Gastroesophageal sphincter (tissue), 4 donors: ENCODE measurements at regions not wholly inside any gene's neighbourhood (a gene's known extent, or its start where the extent isn't known, plus 50 kb on each side); places are given as distances from the start of the nearest gene placed in this dataset.

Experiments used
- ATAC-seq: fragments of 150-250 bp; one replicate; pipeline ENCODE4 v1.9.1; 2016; ENCODE audit warnings: mild to moderate bottlenecking, moderate library complexity
- H3K27ac ChIP-seq, 4 donors: fragments of 200-600 bp; sonication (generic) in 3 of 4; 1 replicate in 3 of 4; 2 replicates in 1 of 4; pipeline ENCODE4 v1.5.1; 2016 to 2019
- H3K27me3 ChIP-seq: fragments of 200-600 bp; sonication (generic); one replicate; pipeline ENCODE4 v1.5.1; 2019
- H3K36me3 ChIP-seq, 2 donors: fragments of 200-600 bp; sonication (generic); one replicate each; pipeline ENCODE4 v1.5.1; 2019; ENCODE audit warnings: control low read depth in 1 of 2
- H3K4me1 ChIP-seq, 3 donors: fragments of 200-600 bp; sonication (generic); 1 replicate in 2 of 3; 2 replicates in 1 of 3; pipeline ENCODE4 v1.5.1; 2016 to 2019; ENCODE audit warnings: control low read depth in 2 of 3
- H3K4me3 ChIP-seq, 2 donors: fragments of 200-600 bp; sonication (generic); one replicate each; pipeline ENCODE4 v1.5.1; 2019; ENCODE audit warnings: mild to moderate bottlenecking in 1 of 2, moderate library complexity in 1 of 2
- H3K9me3 ChIP-seq, 3 donors: fragments of 200-600 bp; sonication (generic); one replicate each; pipeline ENCODE4 v1.5.1; 2017 to 2019; ENCODE audit warnings: control low read depth in 2 of 3
- EP300 ChIP-seq: sonication (generic); formaldehyde crosslinking; IDR thresholded peaks from one replicate; pipeline ENCODE4 v1.6.1; 2017; ENCODE audit warnings: antibody characterized with exemption, mild to moderate bottlenecking
- POLR2A ChIP-seq, 2 donors: fragments of 450-650 bp; IDR thresholded peaks; one replicate each; pipeline ENCODE4 v1.6.1; 2017; ENCODE audit warnings: antibody characterized with exemption in 2 of 2, mild to moderate bottlenecking in 2 of 2, moderate library complexity in 1 of 2
- POLR2AphosphoS5 ChIP-seq: sonication (generic); formaldehyde crosslinking; IDR thresholded peaks from one replicate; pipeline ENCODE4 v1.6.1; 2017; ENCODE audit warnings: antibody characterized with exemption
- WGBS, 2 donors: methylation state at CpG; one replicate each; pipeline ENCODE4 v1.1.5; 2018; ENCODE audit warnings: low coverage in 1 of 2; 5-methylcytosine and 5-hydroxymethylcytosine counted together
- TF ChIP-seq, protein P1 (sequence below), 4 experiments: fragments of 200-600 bp in 2 of 4; fragments of 450-650 bp in 2 of 4; sonication (generic) in 1 of 4; IDR thresholded peaks; one replicate each; pipeline ENCODE4 v1.5.1; 2017 to 2019; ENCODE audit warnings: antibody characterized with exemption in 4 of 4, mild to moderate bottlenecking in 2 of 4, moderate library complexity in 2 of 4

DNA sequence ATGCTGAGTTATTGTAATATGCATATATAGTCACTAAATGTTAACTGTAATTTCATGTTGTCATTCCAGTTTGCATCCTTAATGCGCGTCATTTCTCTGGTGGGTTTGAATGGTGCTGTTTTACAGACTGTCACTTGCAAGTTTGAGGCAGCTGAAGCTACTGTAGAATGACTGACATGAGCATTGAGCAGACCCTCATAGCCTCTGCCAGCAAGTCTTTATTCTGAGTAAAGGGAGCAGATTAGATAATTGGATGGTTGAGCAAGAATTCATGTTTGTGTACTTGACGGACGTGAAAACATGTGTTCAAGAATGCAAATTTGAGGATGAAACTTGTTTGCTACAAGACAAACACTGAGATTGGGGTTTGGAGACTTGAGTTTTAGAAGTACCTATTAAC lies 854.8 kb upstream of the KLHL29 start:
- Histone ChIP-seq H3K27me3 (no peaks in the 10 kb centered on the region), H3K36me3 (no peaks in the 10 kb centered on the region), H3K4me3 (no peak overlapping the region), H3K4me1 (no peaks in the 10 kb centered on the region), H3K9me3 (no peaks in the 10 kb centered on the region), H3K27ac (no peak overlapping the region)
- 91 to 94% methylated on average over 4 of the region's 4 CpGs for WGBS, 2 donors
- no peak for ATAC-seq
- no peak for TF ChIP-seq POLR2A (IDR thresholded peaks at IDR 0.05)
- no peak for TF ChIP-seq POLR2AphosphoS5
- TF ChIP-seq, protein P1, sequence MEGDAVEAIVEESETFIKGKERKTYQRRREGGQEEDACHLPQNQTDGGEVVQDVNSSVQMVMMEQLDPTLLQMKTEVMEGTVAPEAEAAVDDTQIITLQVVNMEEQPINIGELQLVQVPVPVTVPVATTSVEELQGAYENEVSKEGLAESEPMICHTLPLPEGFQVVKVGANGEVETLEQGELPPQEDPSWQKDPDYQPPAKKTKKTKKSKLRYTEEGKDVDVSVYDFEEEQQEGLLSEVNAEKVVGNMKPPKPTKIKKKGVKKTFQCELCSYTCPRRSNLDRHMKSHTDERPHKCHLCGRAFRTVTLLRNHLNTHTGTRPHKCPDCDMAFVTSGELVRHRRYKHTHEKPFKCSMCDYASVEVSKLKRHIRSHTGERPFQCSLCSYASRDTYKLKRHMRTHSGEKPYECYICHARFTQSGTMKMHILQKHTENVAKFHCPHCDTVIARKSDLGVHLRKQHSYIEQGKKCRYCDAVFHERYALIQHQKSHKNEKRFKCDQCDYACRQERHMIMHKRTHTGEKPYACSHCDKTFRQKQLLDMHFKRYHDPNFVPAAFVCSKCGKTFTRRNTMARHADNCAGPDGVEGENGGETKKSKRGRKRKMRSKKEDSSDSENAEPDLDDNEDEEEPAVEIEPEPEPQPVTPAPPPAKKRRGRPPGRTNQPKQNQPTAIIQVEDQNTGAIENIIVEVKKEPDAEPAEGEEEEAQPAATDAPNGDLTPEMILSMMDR (IDR thresholded peaks at IDR 0.05), result no peak
- no peak for TF ChIP-seq EP300

DNA sequence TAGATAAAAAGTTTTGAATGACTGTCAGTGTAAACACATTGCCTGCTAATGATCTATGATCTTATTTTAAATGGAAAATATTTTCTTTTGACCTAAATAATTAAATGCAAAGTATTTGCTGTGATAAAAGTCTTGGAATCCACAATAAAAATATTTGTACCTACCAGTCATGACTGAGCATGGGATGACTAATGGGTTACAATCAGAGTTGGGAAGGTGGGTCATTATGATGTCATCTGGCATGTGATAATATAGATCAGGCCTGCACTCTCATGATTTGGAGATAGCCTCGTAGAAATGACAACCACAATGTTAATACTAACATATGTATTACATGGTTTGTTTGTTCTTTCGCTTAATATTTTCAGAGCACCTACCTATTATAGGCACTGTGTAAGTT lies 848.8 kb upstream of the KLHL29 start:
- Histone ChIP-seq H3K36me3 (no peaks in the 10 kb centered on the region), H3K27ac (no peak overlapping the region), H3K27me3 (no peaks in the 10 kb centered on the region), H3K9me3 (no peaks in the 10 kb centered on the region), H3K4me3 (no peak overlapping the region), H3K4me1 (no peaks in the 10 kb centered on the region)
- 63 to 84% methylated on average over 2 of the region's 2 CpGs for WGBS, 2 donors
- no peak for ATAC-seq
- TF ChIP-seq POLR2A (IDR thresholded peaks at IDR 0.05) (no peak), POLR2AphosphoS5 (no peak), EP300 (no peak)
- TF ChIP-seq, protein P1 (IDR thresholded peaks at IDR 0.05), result no peak

DNA sequence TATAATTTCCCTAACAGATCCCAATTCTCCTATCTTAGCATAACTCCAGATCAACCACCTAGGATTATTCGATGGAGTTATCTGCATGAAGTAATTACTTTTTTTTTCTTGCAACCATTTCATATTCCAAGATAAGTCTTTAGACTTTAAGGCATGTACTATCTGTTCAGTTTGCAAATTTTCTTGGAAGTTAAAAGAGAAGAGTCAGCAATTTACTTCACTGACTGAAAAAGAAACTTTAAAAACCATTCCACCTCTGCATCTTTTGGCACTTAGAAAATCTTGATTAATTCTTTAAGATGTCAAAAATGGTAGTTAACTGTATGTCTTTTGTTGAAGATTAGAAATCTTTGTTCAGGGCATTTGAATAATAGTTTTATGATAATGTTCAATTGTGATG lies 830.5 kb upstream of the KLHL29 start:
- ATAC-seq, result no peak
- no peaks in the 10 kb centered on the region for H3K36me3 ChIP-seq
- H3K27me3 ChIP-seq, result no peaks in the 10 kb centered on the region
- TF ChIP-seq, protein P1 (IDR thresholded peaks at IDR 0.05), result no peak
- TF ChIP-seq POLR2A (IDR thresholded peaks at IDR 0.05) (no peak), POLR2AphosphoS5 (no peak), EP300 (no peak)
- H3K9me3 ChIP-seq, result no peaks in the 10 kb centered on the region
- no peaks in the 10 kb centered on the region for H3K4me1 ChIP-seq
- 83 to 100% methylated on average over 1 of the region's 1 CpG for WGBS, 2 donors
- no peak overlapping the region for H3K27ac ChIP-seq
- no peak overlapping the region for H3K4me3 ChIP-seq

DNA sequence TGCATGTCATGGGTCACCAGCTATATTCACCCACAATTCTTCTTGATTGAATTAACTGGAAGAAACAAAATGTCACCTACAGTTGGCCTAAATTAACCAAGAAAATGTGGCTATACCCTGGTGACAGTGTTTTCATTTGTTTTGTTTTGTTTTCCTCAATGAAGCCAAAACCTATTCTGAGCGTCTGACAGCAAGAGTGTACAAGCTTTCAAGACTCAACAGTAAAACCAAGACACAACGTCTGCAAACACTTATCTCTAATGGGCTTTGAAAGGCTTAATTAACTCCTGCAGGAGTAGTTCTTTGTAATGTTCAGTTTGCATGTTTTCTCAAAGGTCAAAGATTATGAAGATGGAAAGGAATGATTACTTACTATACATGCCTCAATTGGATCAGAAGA lies 827.6 kb upstream of the KLHL29 start:
- WGBS, 2 donors, result 37 to 76% methylated on average over 2 of the region's 2 CpGs
- H3K4me3 ChIP-seq, result no peak overlapping the region
- no peaks in the 10 kb centered on the region for H3K9me3 ChIP-seq
- no peaks in the 10 kb centered on the region for H3K27me3 ChIP-seq
- no peak for ATAC-seq
- H3K27ac ChIP-seq, result no peak overlapping the region
- no peaks in the 10 kb centered on the region for H3K4me1 ChIP-seq
- H3K36me3 ChIP-seq, result no peaks in the 10 kb centered on the region
- TF ChIP-seq EP300, result no peak
- TF ChIP-seq POLR2AphosphoS5, result no peak
- no peak for TF ChIP-seq POLR2A (IDR thresholded peaks at IDR 0.05)
- TF ChIP-seq, protein P1 (IDR thresholded peaks at IDR 0.05), result no peak

DNA sequence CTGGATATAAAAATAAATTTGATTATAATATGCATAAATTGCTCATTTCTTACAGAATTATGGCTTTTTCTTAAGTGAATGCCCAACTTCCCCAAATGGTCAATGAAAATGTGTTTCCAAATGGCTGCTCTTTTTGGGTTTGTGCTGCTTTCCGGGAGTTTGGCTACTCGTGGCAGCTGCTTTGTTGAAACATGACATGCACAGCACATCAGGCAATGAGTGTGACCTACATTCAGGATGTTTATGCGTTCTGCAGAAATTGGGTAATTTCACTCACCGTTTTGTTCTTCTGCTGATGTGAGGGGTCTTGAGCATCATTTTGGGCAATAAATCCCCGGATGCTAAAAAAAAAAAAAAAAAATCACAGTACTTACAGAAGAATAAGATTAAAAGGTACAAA lies 825.0 kb upstream of the KLHL29 start:
- Histone ChIP-seq H3K9me3 (no peaks in the 10 kb centered on the region), H3K4me1 (no peaks in the 10 kb centered on the region), H3K36me3 (no peaks in the 10 kb centered on the region), H3K4me3 (no peak overlapping the region), H3K27me3 (no peaks in the 10 kb centered on the region), H3K27ac (no peak overlapping the region)
- ATAC-seq, result peak; percentile 55
- no peak for TF ChIP-seq EP300
- TF ChIP-seq POLR2A (IDR thresholded peaks at IDR 0.05), result no peak
- TF ChIP-seq, protein P1 (IDR thresholded peaks at IDR 0.05), result no peak
- no peak for TF ChIP-seq POLR2AphosphoS5
- WGBS, 2 donors, result 45 to 60% methylated on average over 5 of the region's 5 CpGs
